GM19463 (cell line): ENCODE measurements at regions not wholly inside any gene's neighbourhood (a gene's known extent, or its start where the extent isn't known, plus 50 kb on each side); places are given as distances from the start of the nearest gene placed in this dataset.
"Not testable (repeated sequence)": the region's sequence is repeated elsewhere in the genome, so short reads cannot be mapped to it uniquely, and the experiment has no call there.

ENCODE experiments used
- ATAC-seq: cut with Tn5 transposase; IDR thresholded peaks from one replicate; pipeline ENCODE4 v1.9.1; 2021; ENCODE audit warnings: mild to moderate bottlenecking, moderate library complexity; ENCODE audit not compliant: unreplicated experiment

- ATAC-seq = no peak
Observed at GRCh38 chr5:36389245-36389644, 87.5 kb upstream of the RANBP3L start.

DNA sequence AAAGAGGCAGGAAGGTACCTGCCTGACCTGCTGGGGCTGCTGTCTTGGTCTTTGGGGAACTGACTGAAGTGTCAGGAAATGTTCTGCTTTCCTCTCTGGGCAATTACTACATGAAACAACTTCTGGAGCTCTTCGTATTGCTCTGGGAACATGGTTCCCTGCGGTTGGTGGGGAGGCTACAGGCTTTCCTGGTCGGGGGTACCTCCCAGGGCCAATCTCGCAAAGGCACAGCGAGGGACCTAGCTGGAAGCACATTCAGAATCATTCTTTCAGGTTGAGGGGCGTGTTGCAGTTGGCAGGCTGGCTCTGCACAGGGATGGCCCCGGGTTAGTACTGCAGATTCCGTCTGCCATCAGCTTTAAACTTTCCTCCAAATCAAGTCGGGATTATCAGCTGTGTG lies 88.9 kb upstream of the RANBP3L start:
- no peak for ATAC-seq

- no peak for ATAC-seq
Observed at GRCh38 chr5:36392186-36392585, 90.5 kb upstream of the RANBP3L start.

- ATAC-seq = no peak
Observed at GRCh38 chr5:36392818-36393217, 91.1 kb upstream of the RANBP3L start.

DNA sequence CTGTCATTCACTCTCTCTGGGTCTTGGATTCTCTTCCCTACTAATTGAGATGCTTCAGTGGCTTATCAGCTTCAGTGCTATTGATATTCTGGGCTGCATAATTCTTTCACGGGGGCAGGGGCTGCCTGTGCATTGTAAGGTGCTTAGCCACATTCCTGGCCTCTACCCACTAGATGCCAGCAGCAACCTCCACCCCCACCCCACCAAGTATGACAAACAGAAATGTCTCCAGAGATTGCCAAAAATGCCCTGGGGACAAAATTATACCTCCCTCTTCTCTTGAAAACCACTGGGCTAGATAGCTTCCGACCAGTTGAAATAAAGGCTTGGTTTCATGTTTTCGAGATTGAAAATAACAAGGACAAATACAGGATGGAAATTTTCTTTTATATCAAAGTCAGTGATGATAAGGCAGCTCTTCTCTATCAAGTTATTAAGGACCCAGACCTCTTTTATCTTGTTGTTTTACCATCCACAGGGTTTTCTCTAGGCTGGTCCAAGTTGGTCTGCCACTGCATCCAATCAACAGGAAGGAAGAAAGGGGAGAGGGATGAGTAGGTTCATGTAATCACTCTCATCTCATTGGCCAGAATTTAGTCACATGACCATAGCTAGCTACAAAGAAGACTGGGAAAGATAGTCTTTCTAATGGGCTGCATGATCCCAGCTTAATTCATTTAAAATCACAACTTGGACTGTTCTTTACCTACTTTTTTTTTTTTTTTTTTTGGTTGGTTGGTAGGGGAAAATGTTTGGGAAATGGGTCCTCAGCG lies 92.1 kb upstream of the RANBP3L start:
- ATAC-seq = no peak

DNA sequence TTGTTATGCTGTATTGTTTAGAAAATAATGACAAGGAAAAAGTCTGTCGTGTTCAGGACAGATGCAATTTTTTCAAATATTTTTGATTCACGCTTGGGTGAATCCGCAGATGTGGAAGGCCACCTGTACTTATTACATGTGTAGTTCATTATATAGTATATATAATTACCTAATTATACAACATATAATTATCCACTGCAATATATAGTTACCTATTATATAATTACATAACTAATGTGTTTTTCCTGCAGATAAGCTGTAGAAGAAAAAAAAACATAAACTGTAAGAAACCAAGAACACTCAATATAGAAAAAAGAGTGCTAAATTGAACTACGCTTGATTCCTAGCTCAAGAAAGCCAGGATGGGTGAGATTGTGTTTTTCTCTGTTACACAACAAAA lies 93.6 kb upstream of the RANBP3L start:
- no peak for ATAC-seq

DNA sequence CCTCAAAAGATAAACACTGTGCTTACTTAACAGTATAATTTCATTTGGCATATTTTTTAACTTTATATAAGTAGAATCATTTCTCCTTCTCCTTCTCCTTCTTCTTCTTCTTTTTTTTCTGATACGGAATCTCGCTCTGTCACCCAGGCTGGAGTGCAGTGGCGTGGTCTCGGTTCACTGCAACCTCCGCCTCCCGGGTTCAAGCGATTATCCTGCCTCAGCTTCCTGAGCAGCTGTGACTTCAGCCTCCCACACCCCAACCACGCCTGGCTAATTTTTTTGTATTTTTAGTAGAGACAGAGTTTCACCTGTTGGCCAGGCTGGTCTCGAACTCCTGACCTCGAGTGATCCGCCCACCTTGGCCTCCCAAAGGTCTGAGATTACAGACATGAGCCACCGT lies 94.2 kb upstream of the RANBP3L start:
- not testable (repeated sequence) for ATAC-seq

GRCh38 chr5:36396640-36397039 lies 94.9 kb upstream of the RANBP3L start:
- no peak for ATAC-seq

GRCh38 chr5:36397901-36398536 lies 96.3 kb upstream of the RANBP3L start:
- ATAC-seq = no peak

DNA sequence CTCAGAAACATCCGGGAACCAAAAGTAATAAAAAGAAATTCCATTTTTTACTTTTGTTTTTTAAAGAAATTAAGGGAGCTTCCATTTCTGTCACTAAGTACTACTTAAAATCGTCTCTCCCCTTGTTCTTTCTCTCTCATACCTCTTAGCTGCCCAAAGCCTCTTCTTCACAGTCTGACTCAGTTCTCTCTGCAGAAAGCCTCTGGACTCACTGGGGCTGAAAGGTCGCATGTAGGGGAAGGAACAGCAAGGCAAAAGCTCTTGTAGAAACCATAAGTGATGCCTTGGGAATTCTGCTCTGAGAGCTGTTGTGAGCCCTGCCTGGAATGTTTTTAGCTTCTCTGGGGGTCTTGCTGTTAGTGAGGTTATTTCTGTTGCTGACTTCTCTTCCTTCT lies 100.8 kb upstream of the RANBP3L start:
- ATAC-seq = no peak

DNA sequence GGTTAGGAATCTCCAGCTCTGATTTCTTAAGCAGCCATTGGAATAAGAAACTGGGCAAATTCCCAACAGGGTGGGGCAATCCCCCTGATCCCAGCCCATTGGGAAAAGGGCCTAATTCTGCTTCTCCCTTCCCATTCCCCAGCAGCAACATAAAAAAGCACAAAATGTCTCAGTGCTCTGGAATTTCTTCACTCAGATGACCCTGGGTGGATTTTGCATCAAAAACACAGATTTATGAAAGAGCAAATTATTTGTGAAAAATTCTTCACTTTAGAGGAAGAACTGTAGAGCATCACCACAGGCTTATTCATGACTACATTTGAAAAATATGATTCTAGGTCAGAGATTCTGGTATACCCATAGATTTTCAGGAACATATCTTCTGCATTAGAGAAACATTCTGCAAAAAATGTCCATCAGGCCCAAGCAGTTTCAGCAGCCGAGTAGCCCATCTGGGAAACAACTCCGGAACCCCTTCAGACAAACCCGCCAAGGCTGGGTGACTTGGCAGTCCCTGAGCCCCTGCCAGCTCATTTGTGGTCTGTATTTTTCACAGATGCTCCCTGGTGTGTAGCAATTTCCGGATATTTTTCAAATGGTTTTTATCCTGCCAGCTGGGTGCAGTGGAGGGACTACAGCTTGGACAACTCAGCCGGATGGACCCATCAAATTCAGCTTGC lies 102.1 kb upstream of the RANBP3L start:
- ATAC-seq = no peak

DNA sequence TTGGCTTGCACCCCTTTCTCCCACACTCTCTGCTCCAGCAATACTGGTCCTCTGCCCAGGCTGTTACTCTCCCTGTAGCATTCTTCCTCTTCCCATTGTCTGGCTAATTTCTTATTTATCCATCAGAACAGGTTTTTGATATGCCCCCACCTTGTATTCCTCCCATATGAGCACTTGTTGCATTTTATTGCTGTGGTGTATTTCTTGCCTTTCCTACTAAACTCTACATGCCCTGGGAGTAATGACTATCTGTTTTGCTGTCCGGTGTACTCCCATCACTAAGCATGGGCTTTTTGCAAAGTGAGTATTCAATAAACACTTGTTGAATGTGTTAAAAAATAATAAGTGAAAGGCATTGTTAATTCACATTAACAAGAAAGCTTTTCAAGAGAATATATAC lies 104.3 kb upstream of the RANBP3L start:
- ATAC-seq = no peak

- ATAC-seq = no peak
Observed at GRCh38 chr5:36407396-36407795, 105.7 kb upstream of the RANBP3L start.

GRCh38 chr5:36409711-36410110 lies 108.0 kb upstream of the RANBP3L start:
- ATAC-seq = not testable (repeated sequence)

DNA sequence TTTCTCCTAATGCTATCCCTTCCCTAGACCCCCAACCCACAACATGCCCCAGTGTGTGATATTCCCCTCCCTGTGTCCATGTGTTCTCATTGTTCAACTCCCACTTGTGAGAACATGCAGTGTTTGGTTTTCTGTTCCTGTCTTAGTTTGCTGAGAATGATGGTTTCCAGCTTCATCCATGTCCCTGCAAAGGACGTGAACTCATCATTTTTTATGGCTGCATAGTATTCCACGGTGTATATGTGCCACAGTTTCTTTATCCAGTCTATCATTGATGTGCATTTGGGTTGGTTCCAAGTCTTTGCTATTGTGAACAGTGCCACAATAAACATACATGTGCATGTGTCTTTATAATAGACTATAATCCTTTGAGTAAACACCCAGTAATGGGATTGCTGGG lies 109.0 kb upstream of the RANBP3L start:
- not testable (repeated sequence) for ATAC-seq

GRCh38 chr5:36414869-36415282 lies 113.2 kb upstream of the RANBP3L start:
- no peak for ATAC-seq

DNA sequence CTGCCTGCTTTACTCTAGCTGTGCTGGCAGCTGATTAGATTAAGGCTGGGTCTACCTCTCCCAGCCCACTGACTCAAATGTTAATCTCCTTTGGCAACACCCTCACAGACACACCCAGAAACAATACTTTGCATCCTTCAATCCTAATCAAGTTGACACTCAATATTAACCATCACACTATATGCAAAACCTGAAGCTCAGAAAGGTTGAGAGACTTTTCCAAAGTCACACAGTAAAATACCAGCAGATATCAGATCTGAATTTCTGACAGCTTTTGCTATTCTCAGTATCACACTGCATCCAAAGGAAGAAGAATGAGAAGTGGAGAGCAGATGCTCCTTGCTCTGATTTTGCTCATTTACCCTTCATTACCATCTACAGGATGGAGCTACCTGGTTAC lies 114.9 kb upstream of the RANBP3L start:
- no peak for ATAC-seq

DNA sequence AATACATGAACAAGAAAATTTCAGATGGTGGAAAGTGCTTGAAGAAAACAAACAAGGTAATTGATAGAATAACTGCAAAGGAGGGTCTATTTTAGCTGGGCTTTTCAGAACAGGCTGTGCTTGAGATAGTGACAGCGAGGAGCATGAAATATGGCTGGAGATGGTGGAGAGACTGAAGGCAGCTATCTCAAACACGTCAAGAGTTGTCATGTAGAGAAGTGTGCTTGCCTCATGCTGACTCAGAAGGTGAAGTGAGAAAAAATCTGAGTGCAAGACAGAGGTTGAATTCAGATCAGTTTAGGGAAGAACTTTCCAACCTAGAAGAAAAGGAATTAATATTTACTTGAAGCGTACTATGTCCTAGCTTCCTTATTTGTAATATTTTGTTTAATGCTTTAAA lies 115.5 kb upstream of the RANBP3L start:
- no peak for ATAC-seq

- ATAC-seq = no peak
Observed at GRCh38 chr5:36417668-36418067, 116.0 kb upstream of the RANBP3L start.

GRCh38 chr5:36418152-36418979 lies 116.7 kb upstream of the RANBP3L start:
- no peak for ATAC-seq

DNA sequence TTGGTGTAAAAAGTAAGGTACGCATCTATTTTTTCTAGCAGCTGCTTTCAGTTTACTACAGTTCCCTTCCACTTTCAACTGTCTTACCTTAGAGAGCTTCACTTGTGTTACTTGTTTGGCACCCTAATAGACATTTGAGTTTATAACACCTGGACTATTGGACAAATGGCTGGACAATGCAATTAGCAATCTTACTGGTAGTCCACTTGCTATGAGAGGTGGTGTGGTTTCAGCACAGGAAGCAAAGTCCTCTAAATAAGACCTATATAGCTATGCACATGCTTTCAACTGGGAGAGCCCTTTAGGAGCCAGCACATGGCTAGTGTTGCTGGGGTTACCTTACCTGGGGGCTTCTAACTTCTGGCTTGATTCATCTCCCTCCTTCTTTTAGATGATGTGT lies 119.6 kb upstream of the RANBP3L start:
- no peak for ATAC-seq
